ENCODE measurements at regions not wholly inside any gene's neighbourhood (a gene's known extent, or its start where the extent isn't known, plus 50 kb on each side); places are given as distances from the start of the nearest gene placed in this dataset.
"Not testable (repeated sequence)": the region's sequence is repeated elsewhere in the genome, so short reads cannot be mapped to it uniquely, and the experiment has no call there.

DNA sequence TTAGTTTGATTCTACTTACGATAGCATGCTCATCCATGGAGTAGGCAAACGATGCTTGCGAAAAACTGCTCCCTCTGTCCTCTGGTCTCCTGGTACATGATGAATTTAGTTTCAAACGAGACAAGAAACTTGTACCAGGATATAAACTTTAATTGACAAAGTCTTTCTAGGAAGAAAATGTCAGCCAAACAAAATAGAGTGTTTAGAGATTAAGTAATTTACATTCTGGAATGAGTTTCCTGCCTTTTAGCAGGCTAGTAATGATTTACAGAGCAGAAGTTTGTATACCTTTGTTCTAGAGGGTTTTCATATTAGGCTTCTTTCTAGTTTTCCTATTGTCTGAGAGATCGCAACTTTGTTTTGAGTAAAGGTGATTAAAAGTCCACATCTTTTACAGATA, 206.9 kb downstream of the RPL10L start:
- Histone ChIP-seq H3K27me3 (no peaks in the 10 kb centered on the region), H3K27ac (no peak overlapping the region), H3K4me3 (no peak overlapping the region), H3K9me3 (no peaks in the 10 kb centered on the region), H3K36me3 (no peaks in the 10 kb centered on the region), H3K4me1 (no peaks in the 10 kb centered on the region)
- WGBS, 2 donors (ENCODE audit: low coverage in 1 of 2) = 51 to 68% methylated on average over 5 of the region's 5 CpGs
- TF ChIP-seq, protein P1, sequence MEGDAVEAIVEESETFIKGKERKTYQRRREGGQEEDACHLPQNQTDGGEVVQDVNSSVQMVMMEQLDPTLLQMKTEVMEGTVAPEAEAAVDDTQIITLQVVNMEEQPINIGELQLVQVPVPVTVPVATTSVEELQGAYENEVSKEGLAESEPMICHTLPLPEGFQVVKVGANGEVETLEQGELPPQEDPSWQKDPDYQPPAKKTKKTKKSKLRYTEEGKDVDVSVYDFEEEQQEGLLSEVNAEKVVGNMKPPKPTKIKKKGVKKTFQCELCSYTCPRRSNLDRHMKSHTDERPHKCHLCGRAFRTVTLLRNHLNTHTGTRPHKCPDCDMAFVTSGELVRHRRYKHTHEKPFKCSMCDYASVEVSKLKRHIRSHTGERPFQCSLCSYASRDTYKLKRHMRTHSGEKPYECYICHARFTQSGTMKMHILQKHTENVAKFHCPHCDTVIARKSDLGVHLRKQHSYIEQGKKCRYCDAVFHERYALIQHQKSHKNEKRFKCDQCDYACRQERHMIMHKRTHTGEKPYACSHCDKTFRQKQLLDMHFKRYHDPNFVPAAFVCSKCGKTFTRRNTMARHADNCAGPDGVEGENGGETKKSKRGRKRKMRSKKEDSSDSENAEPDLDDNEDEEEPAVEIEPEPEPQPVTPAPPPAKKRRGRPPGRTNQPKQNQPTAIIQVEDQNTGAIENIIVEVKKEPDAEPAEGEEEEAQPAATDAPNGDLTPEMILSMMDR (IDR thresholded peaks at IDR 0.05) = no peak
- TF ChIP-seq EP300 (IDR thresholded peaks at IDR 0.05) (no peak), POLR2AphosphoS5 (IDR thresholded peaks at IDR 0.05) (no peak), POLR2A (IDR thresholded peaks at IDR 0.05) (no peak)
- no peak for ATAC-seq

DNA sequence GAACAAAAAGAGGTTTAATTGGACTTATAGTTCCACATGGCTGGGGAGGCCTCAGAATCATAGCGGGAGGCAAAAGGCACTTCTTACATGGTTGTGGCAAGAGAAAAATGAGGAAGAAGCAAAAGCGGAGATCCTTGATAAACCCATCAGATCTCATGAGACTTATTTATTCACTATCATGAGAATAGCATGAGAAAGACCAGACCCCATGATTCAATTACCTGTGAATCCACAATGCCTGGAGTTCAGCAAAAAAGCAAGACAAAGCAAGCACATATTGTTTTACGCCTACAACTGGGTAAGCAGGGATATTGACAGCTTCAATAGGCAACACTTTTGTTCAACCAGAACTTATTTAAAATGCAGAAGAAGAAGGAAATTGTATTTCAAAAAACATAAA, 218.2 kb downstream of the RPL10L start:
- Histone ChIP-seq H3K9me3 (no peaks in the 10 kb centered on the region), H3K4me1 (no peaks in the 10 kb centered on the region), H3K36me3 (no peaks in the 10 kb centered on the region), H3K27me3 (no peaks in the 10 kb centered on the region), H3K27ac (no peak overlapping the region), H3K4me3 (no peak overlapping the region)
- TF ChIP-seq, protein P1 (IDR thresholded peaks at IDR 0.05) = no peak
- TF ChIP-seq EP300 (IDR thresholded peaks at IDR 0.05) (no peak), POLR2A (IDR thresholded peaks at IDR 0.05) (no peak), POLR2AphosphoS5 (IDR thresholded peaks at IDR 0.05) (no peak)
- ATAC-seq = no peak
- WGBS, 2 donors (ENCODE audit: low coverage in 1 of 2) = 86 to 89% methylated on average over 3 of the region's 3 CpGs

- Histone ChIP-seq H3K4me1 (no peaks in the 10 kb centered on the region), H3K27ac (no peak overlapping the region), H3K4me3 (no peak overlapping the region), H3K27me3 (no peaks in the 10 kb centered on the region), H3K36me3 (no peaks in the 10 kb centered on the region), H3K9me3 (no peaks in the 10 kb centered on the region)
- no peak for ATAC-seq
- WGBS, 2 donors (ENCODE audit: low coverage in 1 of 2) = 84% methylated on average over 2 of the region's 2 CpGs; no CpG with 5 or more reads in 1 of the 2 donors
- no peak for TF ChIP-seq POLR2A (IDR thresholded peaks at IDR 0.05)
- TF ChIP-seq, protein P1 (IDR thresholded peaks at IDR 0.05) = no peak
- no peak for TF ChIP-seq EP300 (IDR thresholded peaks at IDR 0.05)
- TF ChIP-seq POLR2AphosphoS5 (IDR thresholded peaks at IDR 0.05) = no peak
Observed at GRCh38 chr14:46432516-46432915, 219.1 kb downstream of the RPL10L start.

GRCh38 chr14:46417066-46417465, 234.5 kb downstream of the RPL10L start:
- ATAC-seq = no peak
- H3K4me1 ChIP-seq = no peaks in the 10 kb centered on the region
- no peak overlapping the region for H3K4me3 ChIP-seq
- no peaks in the 10 kb centered on the region for H3K36me3 ChIP-seq
- no peak overlapping the region for H3K27ac ChIP-seq
- H3K9me3 ChIP-seq = peaks cover 0 to 33% (median 0%) of the 10 kb centered on the region in 3 donors
- no peak for TF ChIP-seq POLR2A (IDR thresholded peaks at IDR 0.05)
- no peaks in the 10 kb centered on the region for H3K27me3 ChIP-seq

DNA sequence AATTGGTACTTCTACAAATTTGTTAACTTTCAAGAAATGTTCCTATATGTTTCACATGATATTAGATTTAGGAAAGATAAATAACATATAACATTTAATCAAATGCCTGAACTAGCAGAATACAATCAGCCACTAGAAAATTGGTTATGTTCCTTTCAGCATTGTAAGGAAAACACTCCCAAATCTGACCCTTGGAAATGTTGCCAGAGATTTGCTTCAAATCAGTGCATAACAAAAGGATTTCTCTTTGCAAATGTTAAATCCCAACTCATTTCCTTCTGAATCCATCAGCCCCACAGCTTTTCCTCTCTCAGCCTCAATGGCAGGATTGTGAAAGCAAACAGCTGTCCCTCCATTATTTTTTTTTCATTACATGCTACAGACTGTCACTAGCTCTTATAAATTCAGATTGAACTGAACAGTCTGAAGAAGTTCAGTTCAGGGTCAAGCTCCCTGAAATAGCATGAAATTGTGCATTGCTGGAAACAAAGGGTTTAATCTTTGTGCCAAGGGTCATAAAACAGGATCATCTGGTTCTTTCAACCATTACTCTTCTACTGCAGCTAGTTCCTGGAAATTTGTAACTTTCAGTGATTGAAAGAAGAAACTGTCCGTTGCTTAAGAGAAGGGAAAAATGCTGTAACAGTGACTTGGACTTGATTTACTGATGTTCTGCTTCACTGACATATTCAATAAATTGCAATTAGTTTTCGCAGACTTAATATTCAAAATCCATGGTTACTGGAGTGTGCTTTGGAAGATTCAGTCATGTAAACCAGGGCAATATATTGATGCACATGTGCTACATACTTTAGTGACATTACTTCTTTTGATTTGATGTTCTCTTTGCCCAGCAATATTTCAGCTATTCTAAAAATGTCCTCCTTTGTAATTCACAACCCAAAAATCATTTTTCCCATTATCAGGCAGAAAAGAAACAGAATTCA, 246.4 kb downstream of the RPL10L start:
- H3K36me3 ChIP-seq = no peaks in the 10 kb centered on the region
- H3K27me3 ChIP-seq = no peaks in the 10 kb centered on the region
- no peaks in the 10 kb centered on the region for H3K9me3 ChIP-seq
- H3K27ac ChIP-seq = no peak overlapping the region
- no peak for ATAC-seq
- TF ChIP-seq EP300 (IDR thresholded peaks at IDR 0.05) = no peak
- no peak for TF ChIP-seq POLR2AphosphoS5 (IDR thresholded peaks at IDR 0.05)
- TF ChIP-seq POLR2A (IDR thresholded peaks at IDR 0.05) = no peak
- TF ChIP-seq, protein P1 (IDR thresholded peaks at IDR 0.05) = no peak
- H3K4me3 ChIP-seq = no peak overlapping the region
- WGBS, 2 donors (ENCODE audit: low coverage in 1 of 2) = 22 to 33% methylated on average over 2 of the region's 2 CpGs
- H3K4me1 ChIP-seq = no peaks in the 10 kb centered on the region

DNA sequence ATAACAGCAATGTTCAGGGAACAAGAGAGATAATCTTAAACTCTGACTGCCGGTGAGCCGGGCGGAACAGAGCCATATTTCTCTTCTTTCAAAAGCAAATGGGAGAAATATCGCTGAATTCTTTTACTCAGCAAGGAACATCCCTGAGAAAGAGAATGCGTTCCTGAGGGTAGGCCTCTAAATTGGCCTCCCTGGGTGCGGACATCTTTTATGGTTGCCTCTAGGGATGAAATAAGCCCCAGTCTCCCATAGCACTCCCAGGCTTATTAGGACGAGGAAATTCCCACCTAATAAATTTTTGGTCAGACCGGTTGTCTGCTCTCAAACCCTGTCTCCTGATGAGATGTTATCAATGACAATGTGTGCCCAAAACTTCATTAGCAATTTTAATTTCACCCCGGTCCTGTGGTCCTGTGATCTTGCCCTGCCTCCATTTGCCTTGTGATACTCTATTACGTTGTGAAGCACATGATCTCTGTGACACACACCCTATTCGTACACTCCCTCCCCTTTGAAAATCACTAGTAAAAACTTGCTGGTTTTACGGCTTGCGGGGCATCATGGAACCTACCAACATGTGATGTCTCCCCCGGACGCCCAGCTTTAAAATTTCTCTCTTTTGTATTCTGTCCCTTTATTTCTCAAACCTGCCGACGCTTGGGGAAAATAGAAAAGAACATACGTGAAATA, 249.4 kb downstream of the RPL10L start:
- H3K4me3 ChIP-seq, H3K27me3 ChIP-seq, ATAC-seq, H3K27ac ChIP-seq, H3K36me3 ChIP-seq, H3K9me3 ChIP-seq, H3K4me1 ChIP-seq: not testable (repeated sequence)
- WGBS, 2 donors (ENCODE audit: low coverage in 1 of 2) = 88 to 90% methylated on average over 13 to 18 of the region's 18 CpGs
